ENCODE measurements at regions not wholly inside any gene's neighbourhood (a gene's known extent, or its start where the extent isn't known, plus 50 kb on each side); places are given as distances from the start of the nearest gene placed in this dataset.

- intact Hi-C loops (cut with micrococcal nuclease) = no loop called here
- CTCF ChIA-PET = no interaction called here
These were observed 296.9 kb upstream of the RND3 start for GRCh38 chr2:150784389-150784788.

DNA sequence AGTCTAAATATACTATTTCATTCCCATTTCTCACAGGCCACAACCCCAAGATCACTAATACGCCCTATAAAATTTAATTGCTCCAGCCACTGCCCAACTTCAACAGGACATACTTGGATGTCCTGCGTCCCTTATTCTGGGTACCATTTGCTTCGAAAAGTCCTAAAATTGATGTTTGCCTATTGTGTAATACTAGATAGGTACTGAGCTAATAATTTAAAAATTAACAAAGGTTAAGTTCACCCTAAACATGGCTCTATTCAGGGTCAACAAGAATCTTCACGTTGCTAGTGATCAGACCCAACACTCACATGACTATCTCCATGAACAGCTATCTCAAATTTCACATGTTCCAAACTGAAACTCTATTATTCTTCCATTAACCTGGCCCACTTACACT, 296.4 kb upstream of the RND3 start:
- ChIA-PET POLR2A (no interaction called here), CTCF (no interaction called here)
- H3K4me3 Mint-ChIP-seq = no peak overlapping the region
- no peaks in the 10 kb centered on the region for H3K9me3 Mint-ChIP-seq
- no peaks in the 10 kb centered on the region for H3K27me3 Mint-ChIP-seq
- H3K36me3 Mint-ChIP-seq (ENCODE audit: low read depth) = no peaks in the 10 kb centered on the region
- DNase-seq (no peak), ATAC-seq (no peak)
- no peak overlapping the region for H3K27ac Mint-ChIP-seq
- intact Hi-C loops (cut with micrococcal nuclease) = no loop called here
- no peaks in the 10 kb centered on the region for H3K4me1 Mint-ChIP-seq (ENCODE audit: low read depth)
- TF ChIP-seq, protein P1, sequence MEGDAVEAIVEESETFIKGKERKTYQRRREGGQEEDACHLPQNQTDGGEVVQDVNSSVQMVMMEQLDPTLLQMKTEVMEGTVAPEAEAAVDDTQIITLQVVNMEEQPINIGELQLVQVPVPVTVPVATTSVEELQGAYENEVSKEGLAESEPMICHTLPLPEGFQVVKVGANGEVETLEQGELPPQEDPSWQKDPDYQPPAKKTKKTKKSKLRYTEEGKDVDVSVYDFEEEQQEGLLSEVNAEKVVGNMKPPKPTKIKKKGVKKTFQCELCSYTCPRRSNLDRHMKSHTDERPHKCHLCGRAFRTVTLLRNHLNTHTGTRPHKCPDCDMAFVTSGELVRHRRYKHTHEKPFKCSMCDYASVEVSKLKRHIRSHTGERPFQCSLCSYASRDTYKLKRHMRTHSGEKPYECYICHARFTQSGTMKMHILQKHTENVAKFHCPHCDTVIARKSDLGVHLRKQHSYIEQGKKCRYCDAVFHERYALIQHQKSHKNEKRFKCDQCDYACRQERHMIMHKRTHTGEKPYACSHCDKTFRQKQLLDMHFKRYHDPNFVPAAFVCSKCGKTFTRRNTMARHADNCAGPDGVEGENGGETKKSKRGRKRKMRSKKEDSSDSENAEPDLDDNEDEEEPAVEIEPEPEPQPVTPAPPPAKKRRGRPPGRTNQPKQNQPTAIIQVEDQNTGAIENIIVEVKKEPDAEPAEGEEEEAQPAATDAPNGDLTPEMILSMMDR (IDR thresholded peaks at IDR 0.05) = no peak

More at GRCh38 chr2:150784389-150784788, 296.9 kb upstream of the RND3 start:
- POLR2A ChIA-PET = no interaction called here
- ATAC-seq (no peak), DNase-seq (no peak)
- Mint-ChIP-seq H3K27me3 (no peaks in the 10 kb centered on the region), H3K27ac (no peak overlapping the region), H3K4me1 (ENCODE audit: low read depth) (no peaks in the 10 kb centered on the region), H3K9me3 (no peaks in the 10 kb centered on the region), H3K36me3 (ENCODE audit: low read depth) (no peaks in the 10 kb centered on the region), H3K4me3 (no peak overlapping the region)
- TF ChIP-seq, protein P1 (IDR thresholded peaks at IDR 0.05) = no peak

DNA sequence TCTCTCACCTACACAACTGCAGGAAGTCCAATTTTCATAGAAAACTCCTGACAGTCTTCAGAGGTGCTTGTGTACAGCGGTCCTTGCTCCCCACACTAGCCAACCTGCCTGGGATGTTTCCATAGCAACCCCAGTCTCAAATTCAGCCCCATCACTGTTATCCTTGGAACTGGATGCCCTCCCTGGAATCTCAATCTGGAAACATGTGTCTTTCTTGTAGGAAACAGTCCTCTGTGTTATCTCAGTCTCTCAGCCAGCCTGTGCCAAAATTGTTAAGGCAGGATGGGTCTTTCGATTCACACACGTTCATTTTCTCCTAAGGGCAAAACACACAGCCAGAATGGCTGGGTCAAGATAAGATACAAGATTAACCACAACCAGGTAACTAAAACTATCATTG, 295.5 kb upstream of the RND3 start:
- no peaks in the 10 kb centered on the region for H3K36me3 Mint-ChIP-seq (ENCODE audit: low read depth)
- ATAC-seq (no peak), DNase-seq (no peak)
- TF ChIP-seq, protein P1 (IDR thresholded peaks at IDR 0.05) = no peak
- no peak overlapping the region for H3K4me3 Mint-ChIP-seq
- no peaks in the 10 kb centered on the region for H3K9me3 Mint-ChIP-seq
- intact Hi-C loops (cut with micrococcal nuclease) = no loop called here
- no peaks in the 10 kb centered on the region for H3K4me1 Mint-ChIP-seq (ENCODE audit: low read depth)
- H3K27ac Mint-ChIP-seq = no peak overlapping the region
- no peaks in the 10 kb centered on the region for H3K27me3 Mint-ChIP-seq
- ChIA-PET POLR2A (no interaction called here), CTCF (no interaction called here)

- no peak overlapping the region for H3K27ac Mint-ChIP-seq
- POLR2A ChIA-PET = no interaction called here
- TF ChIP-seq, protein P1 (IDR thresholded peaks at IDR 0.05) = no peak
- CTCF ChIA-PET = no interaction called here
- H3K4me3 Mint-ChIP-seq = no peak overlapping the region
- no peaks in the 10 kb centered on the region for H3K27me3 Mint-ChIP-seq
- intact Hi-C loops (cut with micrococcal nuclease) = no loop called here
- H3K9me3 Mint-ChIP-seq = no peaks in the 10 kb centered on the region
- ATAC-seq = no peak
- H3K4me1 Mint-ChIP-seq (ENCODE audit: low read depth) = no peaks in the 10 kb centered on the region
- no peak for DNase-seq
- H3K36me3 Mint-ChIP-seq (ENCODE audit: low read depth) = no peaks in the 10 kb centered on the region
These were observed 295.1 kb upstream of the RND3 start for GRCh38 chr2:150782613-150783012.

DNA sequence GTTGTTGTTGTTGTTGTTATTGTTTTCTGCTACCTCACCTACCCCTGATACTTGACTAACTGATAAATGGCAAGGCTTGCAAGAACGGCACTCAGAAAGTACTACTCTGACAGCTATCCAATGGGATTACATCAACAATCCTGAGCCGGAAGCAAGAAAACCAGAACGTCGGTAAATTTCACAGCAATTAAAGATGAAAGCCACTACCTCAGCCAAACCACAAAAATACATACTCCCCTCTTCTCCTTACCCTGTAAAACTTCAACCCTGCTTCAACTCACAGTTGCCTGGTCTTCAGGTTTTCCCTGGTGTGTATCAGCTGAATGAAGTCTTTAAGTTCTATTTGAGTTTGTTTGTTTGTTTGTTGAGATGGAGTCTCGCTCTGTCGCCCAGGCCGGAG, 293.7 kb upstream of the RND3 start:
- POLR2A ChIA-PET = no interaction called here
- TF ChIP-seq, protein P1 (IDR thresholded peaks at IDR 0.05) = no peak
- Mint-ChIP-seq H3K36me3 (ENCODE audit: low read depth) (no peaks in the 10 kb centered on the region), H3K27me3 (no peaks in the 10 kb centered on the region), H3K27ac (no peak overlapping the region), H3K4me3 (no peak overlapping the region), H3K4me1 (ENCODE audit: low read depth) (no peaks in the 10 kb centered on the region), H3K9me3 (peaks cover 2% of the 10 kb centered on the region)
- ATAC-seq = no peak
- CTCF ChIA-PET = no interaction called here
- intact Hi-C loops (cut with micrococcal nuclease) = no loop called here
- DNase-seq = no peak
